HL-60/S4 treated with retinoic acid at 250 ng/mL for 4 days and 3 days (cell line): ENCODE measurements at regions not wholly inside any gene's neighbourhood (a gene's known extent, or its start where the extent isn't known, plus 50 kb on each side); places are given as distances from the start of the nearest gene placed in this dataset.

ENCODE experiments used
- in situ Hi-C: fragments of 300-500 bp; cut with MboI; formaldehyde crosslinking; loops from 2 replicates; pipeline ENCODE4 v1.7.0; 2022; ENCODE audit warnings: low sequenced_read_pairs

GRCh38 chr18:27763936-27764335 lies 413.0 kb downstream of the CDH2 start:
- in situ Hi-C loops: no loop called here

- in situ Hi-C loops: no loop called here
Measured at GRCh38 chr18:27763341-27763740, 413.6 kb downstream of the CDH2 start.

GRCh38 chr18:27762054-27762453 lies 414.9 kb downstream of the CDH2 start:
- in situ Hi-C loops: no loop called here

- in situ Hi-C loops: no loop called here
Measured at GRCh38 chr18:27752944-27753343, 424.0 kb downstream of the CDH2 start.

GRCh38 chr18:27750923-27751322 lies 426.0 kb downstream of the CDH2 start:
- in situ Hi-C loops: no loop called here

DNA sequence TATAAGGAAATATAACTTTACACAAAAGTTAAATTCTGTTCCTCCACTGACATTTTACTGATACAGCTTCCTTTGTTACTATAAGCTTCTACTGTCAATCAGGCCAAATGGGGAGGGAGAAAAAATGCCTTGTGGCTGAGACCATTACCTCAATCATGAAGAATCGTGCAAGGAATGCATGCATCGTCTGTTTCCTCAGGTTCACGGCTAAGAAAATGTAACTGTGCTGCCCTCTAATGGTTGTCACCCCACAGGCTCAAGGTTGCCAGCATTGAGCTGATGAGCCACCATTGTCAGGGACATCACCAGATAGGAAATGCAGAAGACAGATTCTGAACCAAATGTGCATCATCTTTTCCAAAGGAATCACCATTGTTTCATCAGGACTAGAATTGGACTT lies 426.9 kb downstream of the CDH2 start:
- in situ Hi-C loops: no loop called here

- in situ Hi-C loops: no loop called here
Measured at GRCh38 chr18:27749194-27749593, 427.7 kb downstream of the CDH2 start.

GRCh38 chr18:27746241-27746640 lies 430.7 kb downstream of the CDH2 start:
- in situ Hi-C loops: no loop called here

GRCh38 chr18:27735117-27735516 lies 441.8 kb downstream of the CDH2 start:
- in situ Hi-C loops: no loop called here

- in situ Hi-C loops: no loop called here
Measured at GRCh38 chr18:27731211-27731610, 445.7 kb downstream of the CDH2 start.

GRCh38 chr18:27728659-27729058 lies 448.3 kb downstream of the CDH2 start:
- in situ Hi-C loops: no loop called here

GRCh38 chr18:27724362-27724761 lies 452.6 kb downstream of the CDH2 start:
- in situ Hi-C loops: no loop called here

GRCh38 chr18:27723168-27723567 lies 453.8 kb downstream of the CDH2 start:
- in situ Hi-C loops: no loop called here

GRCh38 chr18:27719680-27720079 lies 457.2 kb downstream of the CDH2 start:
- in situ Hi-C loops: no loop called here

- in situ Hi-C loops: no loop called here
Measured at GRCh38 chr18:27717816-27718215, 459.1 kb downstream of the CDH2 start.

- in situ Hi-C loops: no loop called here
Measured at GRCh38 chr18:27717250-27717649, 459.7 kb downstream of the CDH2 start.

- in situ Hi-C loops: no loop called here
Measured at GRCh38 chr18:27715751-27716150, 461.2 kb downstream of the CDH2 start.

GRCh38 chr18:27713738-27714095 lies 463.2 kb downstream of the CDH2 start:
- in situ Hi-C loops: no loop called here

DNA sequence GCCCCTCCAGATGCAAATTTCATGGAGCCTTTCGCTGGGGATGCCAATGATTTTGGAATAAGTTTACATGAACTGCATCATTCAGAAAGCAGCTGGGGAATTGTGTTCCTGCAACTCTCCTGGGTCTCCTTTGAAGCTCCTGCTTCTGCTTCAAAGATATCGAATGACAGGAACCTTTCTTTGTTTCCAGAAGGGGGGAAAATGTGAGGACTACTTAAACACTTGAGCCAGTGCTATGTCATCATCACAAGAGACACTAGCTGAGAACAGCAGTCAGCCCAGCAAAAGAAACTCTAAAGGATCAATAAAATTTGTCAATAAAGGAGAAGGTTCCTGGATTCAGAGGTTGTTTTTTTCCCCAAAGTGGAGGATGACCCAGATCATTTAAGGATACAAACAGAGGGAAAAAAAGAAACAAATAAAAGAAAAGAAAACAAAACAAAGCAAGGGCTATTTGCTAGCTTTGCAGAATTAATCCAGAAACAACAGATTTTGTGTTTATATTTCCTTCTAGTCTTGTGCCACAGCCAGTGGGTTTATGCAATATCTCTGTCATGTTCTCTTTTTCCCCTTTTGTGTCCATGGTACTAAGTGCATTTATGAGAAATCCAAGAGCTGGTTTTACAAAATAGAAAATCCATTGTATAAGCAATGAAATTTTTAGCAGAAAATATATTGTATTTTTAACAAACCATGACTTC lies 463.7 kb downstream of the CDH2 start:
- in situ Hi-C loops: no loop called here

DNA sequence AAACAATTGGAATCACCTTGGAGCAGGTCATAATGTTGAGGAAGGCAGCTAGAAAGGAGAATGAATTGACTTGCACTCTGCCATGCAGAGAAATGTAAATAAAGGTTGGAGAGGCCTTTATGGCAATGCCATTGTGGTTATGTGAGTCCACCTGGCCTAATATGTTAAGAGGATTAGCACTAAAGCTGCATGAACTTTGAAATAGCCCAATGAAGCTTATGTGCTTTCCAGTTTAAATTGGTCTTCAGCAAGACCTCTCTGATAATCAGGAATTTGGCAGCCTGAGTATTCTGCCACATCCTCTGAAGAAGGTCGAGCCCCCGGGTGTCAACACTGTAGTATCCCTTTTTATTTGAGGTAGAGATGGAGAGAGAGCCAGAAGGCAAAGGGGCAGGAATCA lies 464.9 kb downstream of the CDH2 start:
- in situ Hi-C loops: no loop called here

GRCh38 chr18:27711382-27711781 lies 465.5 kb downstream of the CDH2 start:
- in situ Hi-C loops: no loop called here

DNA sequence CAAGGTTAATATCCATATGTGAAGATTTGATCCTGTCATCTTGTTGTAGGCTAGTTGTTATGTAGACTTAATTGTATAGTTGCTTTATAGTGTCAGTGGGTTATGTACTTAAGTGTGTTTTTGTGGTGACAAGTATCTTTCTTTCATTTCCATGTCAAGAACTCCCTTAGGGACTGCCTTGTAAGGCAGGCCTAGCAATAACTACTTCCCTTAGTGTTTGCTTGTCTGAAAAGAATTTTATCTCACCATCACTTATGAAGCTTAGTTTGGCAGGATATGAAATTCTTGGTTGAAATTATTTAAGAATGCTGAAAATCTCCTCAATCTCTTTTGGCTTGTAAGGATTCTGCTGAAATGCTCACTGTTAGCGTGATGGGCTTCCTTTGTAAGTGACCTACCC lies 467.6 kb downstream of the CDH2 start:
- in situ Hi-C loops: no loop called here

DNA sequence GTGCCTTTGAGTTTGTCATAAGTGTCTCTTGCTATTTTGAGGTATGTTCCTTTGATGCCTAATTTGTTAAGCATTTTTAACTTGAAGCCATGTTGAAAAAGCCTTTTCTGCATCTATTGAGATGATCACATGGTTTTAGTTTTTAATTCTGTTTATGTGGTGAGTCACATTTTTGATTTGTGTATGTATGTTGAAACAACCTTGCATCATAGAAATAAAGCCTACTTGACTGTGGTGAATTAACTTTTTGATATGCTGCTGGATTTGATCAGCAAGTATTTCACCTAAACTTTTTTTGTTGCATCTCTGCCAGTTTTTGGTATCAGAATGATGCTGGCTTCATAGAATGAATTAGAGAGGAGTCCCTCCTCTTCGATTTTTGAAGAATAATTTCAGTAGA lies 469.7 kb downstream of the CDH2 start:
- in situ Hi-C loops: no loop called here
